Stimulated activated CD8-positive, alpha-beta memory T cell treated with anti-CD3 and anti-CD28 coated beads, Interleukin-15, amount 100 ng/mL, for 4 hours (primary cell): ENCODE measurements at regions not wholly inside any gene's neighbourhood (a gene's known extent, or its start where the extent isn't known, plus 50 kb on each side); places are given as distances from the start of the nearest gene placed in this dataset.
"Not testable (repeated sequence)": the region's sequence is repeated elsewhere in the genome, so short reads cannot be mapped to it uniquely, and the experiment has no call there.

ENCODE experiments used
- DNase-seq, 2 donors: peaks; one replicate each; pipeline ENCODE4 v3.0.0-alpha.2; 2020; ENCODE audit warnings: low read depth in 2 of 2

DNA sequence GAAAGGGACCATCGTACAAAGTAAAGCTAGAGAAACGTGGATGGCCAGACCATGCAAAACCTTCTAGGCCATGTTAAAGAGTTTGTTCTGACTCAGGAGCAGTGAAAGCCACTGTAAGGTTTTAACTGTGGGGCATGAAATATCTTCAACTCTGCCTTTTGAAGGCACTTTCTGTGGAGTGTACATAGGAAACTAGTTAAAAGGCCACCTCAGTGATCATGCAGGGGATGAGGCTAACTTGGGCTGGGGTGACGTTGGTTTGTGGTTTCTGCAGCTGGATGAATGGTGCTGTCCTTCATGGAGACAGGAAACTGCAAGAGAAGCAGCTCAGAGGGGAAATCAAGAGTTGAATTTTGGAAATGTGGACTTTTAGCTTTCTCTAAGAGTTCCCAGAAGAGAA lies 190.7 kb downstream of the CDCA7 start:
- no peak for DNase-seq

DNA sequence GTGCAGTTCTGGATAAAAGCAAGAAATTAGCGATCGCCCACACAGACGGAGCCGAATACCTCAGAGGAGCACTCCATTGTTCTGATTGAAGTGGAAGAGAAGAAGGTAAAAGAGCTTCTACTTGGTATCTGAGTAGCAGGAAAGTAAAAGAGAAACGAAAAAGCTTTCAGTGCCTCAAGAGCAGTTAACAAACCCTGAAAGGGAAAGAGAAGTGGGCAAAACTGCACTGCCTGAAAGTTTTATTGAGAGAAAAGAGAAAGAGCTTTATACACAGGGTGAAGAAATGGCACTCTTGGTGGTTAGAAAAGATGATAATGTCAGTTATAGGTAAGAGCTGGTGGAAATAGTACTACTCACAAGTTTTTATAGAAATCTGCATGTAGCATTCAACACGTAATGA lies 192.8 kb downstream of the CDCA7 start:
- DNase-seq, result no peak

DNA sequence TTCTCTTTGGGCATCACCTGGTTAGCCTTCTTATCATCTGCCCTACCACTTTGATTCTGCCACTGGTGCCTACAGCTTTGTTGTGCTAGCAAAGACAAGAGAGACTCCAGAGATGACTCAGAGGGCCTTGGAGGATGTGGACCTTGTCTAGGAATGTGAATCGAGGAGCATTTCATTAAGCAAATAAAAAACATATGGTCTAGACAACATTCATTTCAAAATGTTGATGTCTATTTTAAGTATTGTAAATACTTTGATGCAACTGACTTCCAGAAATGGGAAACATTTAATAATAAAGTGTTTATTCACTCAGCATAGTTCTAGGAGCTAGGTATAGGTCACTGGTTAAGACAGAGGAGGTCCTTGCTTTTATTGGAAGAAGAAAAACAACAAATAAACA lies 195.5 kb downstream of the CDCA7 start:
- no peak for DNase-seq

DNA sequence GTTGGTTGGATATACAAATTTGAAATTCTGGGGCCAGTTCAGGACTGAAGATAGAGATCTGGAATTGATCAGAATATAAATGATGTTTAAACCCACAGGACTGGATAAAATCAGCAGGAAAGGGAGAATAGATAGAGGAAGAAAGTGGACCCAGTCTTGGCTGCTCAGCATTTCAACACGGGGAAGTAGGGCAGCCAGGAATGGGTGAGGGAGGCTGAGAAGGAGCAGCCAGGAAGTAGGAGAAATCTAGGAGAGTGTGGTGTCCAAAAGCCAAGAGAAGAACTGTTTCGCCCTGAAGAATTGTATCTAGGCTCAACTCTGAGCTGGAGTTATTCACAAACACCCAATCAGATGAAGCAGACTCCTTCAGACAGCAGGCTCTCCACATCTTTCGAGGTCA lies 197.9 kb downstream of the CDCA7 start:
- no peak for DNase-seq

DNA sequence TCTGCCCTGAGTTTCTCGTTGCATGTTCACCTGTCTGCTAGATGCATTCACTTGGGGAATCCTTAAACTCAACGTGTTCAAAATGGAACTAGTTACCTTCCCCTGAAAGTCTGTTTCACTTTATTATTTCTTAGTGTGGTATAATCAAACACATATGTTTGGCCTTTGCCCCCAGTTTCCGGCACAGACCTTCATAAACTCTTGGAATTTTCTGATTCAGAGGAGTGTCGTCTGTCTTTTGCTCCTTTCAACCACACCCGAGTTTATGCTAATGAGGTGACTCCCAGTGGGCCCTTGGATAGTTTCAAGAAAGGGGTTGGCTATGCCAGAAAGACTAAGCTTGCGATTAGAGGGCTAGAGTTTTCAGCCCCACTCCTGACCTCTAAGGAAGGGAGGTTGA lies 198.9 kb downstream of the CDCA7 start:
- DNase-seq, result no peak

DNA sequence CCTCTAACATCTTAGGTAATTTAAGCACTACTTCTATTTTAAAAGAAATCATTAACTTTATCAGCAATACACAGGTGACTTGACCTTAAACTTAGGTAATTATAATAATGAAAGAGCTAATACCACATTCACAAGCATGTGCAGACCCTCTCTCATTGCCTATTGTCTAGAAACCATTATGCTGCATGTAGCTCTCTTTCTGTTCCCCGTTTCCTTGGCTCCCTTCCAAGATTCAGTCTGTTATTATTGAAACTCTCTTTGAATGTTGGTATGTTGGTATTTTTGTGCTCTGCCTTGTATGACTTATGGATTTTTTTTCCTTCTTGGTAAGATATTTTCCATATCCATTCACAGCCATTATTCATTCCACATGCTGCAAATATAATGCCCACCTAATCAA lies 201.2 kb downstream of the CDCA7 start:
- DNase-seq, result no peak

DNA sequence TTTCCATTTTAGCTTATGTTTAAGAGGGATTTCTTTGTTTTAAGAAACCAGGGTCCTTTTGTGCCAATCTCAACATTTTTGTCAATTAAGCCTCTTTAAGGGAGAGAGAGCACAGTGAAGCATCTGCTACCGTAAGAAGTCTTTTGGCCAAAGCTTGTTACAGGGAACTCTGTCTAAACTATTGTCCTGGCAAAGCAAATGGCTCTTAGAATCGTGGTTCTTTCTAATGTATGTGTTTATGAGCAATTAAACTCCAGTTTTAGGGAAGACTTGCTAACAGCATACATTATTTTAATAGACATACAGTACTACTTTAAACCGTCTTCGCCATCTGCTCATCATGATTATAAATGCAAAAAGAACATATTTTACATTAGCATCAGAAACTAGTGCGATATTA lies 202.1 kb downstream of the CDCA7 start:
- no peak for DNase-seq

DNA sequence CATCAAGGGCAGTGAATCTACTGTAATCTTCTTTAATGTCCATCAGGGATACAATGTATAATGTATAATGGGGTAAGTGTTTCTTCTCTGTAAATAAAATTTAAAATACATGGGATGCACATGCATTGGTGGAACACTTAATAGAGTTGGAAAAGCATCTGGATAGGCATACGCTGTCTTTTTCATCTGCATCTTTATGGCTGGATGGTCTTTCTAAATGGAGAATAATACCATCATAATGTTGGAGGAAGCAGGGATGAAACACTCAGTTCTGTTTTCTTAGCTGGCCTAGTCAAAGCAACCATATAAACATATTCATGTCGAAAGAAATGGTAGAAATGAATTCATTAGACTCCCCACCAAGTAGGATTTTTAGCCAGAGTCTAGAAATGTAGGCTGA lies 202.8 kb downstream of the CDCA7 start:
- no peak for DNase-seq

DNA sequence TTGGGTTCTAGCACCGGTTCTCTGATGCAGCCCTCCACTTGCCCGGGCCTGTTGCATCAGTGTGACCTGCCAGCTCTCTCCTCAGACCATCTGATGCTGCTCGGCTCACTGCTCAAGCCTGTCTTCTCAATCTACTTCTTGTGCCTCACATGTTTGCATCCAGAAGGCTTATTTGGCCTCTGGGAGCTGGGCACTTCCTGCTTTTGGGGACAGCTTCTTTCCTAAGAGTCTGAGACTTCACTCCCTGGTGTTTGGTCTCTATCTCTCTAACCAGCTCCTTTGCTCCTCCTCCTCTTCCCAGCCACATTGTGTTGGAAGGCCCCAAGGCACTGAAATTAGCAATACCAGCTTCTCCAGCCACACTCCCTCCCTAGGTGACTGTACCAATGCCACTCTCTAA lies 212.8 kb downstream of the CDCA7 start:
- no peak for DNase-seq

DNA sequence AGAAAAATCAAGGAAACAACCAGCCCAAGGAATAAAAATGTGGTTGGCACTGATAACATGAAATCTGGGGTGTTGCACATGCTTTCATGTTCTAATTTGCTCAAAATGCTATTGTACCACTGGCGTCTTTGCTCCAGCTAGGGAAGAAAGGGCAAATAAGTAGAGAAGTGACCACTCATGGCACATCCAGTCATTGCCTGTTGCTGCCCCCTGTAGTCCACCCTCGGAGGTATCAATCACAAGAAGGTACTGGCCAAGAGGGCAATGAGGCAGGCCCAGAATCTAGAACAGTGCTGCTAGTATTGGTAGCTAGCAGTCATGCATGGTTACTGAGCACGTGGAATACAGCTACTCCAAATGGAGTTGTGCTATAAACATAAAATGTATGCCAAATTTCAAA lies 213.4 kb downstream of the CDCA7 start:
- DNase-seq, result no peak

DNA sequence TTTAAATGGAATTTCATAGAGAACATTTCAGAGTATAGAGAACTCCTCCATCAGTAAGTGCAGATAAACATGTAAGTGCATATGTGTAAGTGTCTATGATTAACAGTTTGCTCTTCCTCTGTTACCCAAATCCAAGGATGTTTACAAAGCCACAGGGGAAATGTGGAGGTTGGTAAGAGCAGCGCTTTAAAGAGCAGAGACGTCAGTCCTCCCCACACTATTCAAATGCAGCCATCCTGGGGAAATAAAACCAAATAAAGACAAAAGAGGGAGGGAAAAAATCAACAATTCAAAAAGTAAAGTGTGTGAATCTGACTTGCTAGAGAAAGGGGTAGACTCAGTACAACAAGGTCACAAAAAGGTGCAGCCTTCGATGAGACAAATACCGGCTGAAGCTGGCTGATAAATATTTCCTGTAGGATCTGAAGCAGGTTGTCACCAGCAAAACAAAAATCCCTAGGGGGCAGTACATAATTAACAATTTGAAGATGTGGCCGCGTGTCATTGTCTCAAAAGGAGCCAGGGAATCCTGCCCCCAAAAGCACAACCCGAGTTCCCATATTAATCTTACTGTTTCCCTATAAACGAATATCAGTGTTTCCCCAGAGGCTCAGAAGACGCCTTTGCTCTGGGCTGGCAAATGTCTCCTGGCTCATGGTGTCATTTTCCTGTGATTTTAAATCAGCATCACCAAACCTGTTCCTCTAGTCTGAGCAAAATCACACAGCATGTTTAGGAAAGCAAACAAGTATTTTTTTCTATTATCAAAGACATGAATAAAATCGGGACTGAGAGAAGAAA lies 216.5 kb downstream of the CDCA7 start:
- no peak for DNase-seq

DNA sequence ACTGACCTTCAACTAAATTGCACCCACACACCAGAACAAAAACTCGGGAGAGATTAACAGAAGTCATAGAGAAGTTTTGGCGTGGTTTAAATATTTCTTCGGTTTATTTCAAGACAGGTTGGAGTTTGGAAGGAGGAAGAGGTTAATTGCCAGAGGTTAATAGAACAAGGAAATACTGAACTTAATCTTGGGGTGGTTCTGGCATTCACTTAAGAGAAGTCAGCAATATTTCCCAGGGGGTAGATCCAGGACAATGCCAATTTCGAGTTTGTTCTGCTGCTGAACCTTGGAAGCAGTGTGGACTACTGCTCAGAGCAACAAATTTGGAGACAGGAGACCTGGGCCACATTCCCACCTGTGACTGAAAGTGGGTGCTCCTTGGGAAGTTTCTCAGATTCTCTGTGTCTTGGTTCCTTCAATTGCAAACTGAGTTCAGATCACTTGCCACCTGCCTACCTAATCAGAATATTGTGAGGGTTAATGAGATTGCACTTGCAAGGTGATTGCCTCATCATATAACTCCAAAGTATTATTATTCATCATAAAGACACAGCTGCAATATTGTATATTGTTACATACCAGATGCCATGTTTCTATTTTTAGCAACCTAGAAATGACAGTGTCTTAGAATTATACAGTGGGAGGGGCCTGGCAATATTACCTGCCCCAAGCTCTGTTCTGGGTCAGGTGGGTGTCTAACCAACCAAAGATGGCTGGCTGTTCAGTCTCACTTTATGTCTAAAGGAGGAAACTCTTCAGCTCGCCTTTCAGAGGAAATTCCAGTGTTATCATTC lies 217.4 kb downstream of the CDCA7 start:
- no peak for DNase-seq

DNA sequence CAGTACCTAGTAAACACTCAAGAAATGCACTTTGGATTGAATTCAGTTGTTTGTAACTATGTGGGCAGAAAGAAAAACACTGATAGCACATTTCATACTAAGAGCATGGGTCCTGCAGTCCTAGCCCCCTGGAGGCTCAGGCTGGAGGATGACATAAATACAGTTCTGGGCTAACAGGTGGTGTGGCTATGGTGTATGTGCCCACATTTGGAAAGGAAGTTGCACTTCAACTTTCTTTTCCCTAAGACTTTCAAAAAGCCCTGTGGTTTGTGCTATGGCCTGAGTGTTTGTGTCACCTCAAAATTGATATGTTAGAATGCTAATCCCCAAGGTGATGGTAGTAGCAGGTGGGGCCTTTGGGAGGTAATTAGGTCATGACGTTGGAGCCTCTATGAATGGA lies 218.2 kb downstream of the CDCA7 start:
- DNase-seq, result no peak

DNA sequence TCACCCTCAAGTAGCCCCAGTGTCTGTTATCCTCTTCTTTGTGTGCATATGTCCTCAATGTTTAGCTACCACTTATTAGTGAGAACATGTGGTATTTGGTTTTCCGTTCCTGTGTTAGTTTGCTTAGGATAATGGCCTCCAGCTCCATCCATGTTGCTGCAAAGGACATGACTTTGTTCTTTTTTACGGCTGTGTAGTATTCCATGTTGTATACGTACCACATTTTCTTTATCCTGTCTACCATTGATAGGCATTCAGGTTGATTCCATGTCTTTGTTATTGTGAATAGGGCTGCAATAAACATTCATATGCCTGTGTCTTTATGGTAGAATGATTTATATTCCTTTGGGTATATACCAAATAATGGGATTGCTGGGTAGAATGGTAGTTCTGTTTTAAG lies 219.1 kb downstream of the CDCA7 start:
- DNase-seq, result not testable (repeated sequence)

DNA sequence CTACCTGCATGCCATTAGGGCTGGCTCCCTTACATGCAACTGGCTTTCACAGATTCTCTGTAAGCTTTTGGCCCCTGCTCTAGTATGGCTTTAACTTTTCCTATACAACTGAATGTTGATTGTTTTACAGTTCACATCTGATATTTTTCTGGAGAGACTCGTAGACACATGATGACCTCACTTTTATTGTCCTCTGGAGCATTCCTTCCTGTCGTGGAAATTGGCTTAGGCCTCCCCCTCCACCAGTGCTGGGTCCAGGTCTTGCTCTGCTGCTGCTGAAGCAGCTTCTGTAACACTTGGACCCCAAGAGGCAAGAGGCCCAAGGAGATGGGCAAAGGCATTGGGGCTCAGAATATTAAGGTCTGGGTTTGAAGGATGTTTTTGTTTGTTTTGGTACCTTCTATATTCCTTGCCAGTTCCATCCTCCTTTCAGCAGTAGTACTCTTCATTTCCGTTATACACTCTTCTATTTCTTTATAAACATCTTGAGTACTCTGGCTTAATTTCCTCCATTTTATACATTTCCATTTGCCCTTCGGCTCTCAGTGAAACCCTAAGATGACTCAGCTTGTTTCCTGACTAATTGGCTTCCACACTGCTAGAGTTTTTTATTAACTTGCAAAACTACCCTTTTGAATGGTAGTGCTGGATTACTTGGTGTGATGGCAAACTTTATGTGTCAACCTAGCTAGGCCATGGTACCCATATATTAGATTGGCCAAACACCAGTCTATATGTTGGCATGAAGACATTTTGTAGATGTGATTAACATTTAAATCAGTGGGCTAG lies 219.8 kb downstream of the CDCA7 start:
- DNase-seq, result no peak

DNA sequence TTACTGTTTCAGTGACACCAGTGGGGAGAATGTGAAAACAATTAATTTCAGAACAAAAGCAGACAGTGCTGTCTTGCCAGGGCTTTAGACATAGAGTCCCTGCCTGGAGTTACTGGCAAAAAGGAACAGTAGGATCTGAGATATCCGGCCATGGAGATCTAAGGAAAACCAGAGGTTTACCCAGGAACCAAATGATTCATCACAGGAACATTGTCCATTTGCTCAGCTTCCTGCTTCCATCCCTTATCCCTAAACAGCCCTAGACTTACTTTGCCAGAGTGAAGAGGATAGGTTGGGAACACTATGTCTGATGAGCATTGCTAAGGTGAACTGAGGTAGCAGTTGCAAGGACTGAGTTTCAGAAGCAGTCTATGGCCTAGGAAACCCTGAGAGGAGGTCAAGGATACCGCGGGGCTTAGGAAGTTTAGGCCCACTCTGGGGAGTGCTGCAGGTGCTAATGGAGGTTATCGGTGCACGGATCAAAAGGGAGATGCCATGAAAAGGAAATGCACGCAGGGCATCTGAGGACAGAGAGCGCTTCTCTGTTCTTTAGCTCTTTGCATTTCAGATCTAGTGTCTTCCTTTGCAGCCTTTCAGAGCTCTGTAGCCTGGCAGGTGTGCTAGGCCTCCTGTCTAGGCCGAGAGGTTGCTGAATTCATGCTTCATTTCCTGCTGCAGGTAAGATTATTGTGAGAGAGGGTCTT lies 223.9 kb downstream of the CDCA7 start:
- no peak for DNase-seq

DNA sequence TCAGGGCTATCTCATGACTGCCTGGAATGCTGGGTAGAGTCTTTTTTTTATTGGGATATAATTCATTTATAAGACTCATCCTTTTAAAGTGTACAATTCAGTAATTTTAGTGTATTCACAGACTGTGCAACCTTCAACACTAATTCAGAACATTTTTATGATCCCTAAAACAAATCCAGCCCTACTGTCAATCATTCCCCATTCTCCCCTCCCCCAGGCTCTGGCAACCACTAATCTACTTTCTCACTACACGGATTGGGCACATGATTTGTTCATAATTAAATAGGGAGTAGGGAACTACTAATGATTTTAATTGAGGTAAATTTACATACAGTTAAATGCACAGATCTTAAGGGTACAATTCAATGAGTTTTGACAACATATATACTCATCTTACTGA lies 225.7 kb downstream of the CDCA7 start:
- DNase-seq, result no peak

DNA sequence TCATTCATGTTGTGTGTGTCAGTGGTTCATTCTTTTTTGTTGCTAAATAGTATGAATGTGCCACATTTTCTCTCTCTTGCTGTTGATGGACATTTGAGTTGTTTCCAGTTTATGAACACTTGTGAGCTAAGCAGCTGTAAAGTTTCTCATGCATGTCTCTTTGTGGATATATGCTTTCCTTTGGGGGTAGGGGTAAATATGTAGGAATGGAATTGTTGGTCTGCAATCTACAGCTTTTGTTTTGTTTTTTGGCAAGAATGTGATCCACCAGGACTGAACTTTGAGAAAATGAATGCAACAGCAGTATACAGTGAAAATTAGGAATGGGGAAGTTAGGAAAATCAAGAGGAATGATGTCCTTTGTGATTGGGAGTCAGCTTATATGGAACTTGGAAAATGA lies 226.3 kb downstream of the CDCA7 start:
- no peak for DNase-seq

DNA sequence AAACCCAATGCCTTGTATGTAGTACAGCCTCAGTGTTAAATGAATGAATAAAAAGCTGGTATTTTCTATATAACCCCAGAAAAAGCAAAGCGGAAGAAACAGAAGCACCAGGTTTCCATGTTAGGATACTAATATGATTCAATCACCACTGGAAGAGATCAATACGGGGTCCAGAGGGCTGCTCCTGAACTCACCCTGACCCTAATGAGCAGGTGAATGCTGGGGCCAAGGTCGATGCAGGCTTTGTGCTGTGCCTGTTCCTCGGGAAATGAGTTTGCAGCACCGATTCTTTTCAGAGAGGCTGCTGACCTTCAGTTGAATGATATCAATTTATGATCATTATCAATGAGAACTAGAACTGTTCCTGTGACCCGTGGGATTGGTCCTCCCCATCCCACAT lies 228.5 kb downstream of the CDCA7 start:
- DNase-seq, result no peak

DNA sequence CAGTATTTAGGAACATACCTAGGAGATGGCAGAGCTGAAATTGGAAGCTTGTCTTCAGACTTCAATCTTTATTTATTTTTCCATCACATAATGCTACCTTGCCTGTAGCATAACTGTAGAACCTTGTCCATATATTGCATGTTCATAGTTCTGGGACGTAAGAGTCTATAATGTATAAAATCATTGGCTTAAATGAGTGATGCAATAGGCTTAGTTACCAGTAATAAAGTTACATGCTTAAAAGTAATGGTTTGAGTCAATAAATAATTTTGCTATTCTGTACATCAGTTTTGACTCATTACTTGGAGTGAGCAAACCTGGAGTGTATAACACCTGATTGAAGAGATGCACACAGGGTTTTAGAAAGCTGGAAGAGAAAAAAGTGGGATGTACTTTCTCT lies 229.3 kb downstream of the CDCA7 start:
- DNase-seq, result no peak

DNA sequence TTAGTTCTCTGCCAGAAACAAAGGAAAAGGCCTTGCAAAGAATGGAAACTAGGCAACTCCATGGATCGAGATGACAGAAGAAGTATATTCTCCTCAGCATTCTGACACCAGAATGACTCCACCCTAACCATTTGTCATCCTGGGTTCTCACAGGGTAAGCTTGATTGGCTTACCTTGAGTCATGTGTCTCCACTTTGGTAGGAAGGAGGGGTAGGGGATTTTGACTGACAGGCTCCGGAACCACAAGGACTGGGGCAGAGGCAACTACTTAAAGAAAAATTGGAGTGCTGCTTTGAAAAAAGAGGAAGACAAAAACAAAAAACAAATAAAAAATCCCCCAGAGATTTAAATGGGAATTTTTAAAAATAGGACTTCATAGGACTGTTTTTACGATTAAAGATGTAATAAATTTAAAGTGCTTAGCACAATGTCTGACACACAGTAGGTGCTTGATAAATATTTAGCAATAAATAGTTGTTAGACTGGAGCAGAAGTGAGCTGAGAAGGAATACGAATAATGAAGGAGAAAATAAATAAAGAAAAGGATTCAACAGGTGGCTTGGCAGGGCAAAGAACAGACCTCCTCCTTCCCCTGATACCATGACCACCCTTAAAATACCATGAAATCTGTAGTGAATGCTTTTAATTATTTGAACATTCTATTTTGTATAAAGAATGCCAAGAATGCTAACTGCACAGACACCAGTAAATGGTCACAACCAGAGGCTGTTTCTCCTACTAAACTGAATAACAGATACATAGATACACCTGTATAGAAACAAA lies 230.2 kb downstream of the CDCA7 start:
- no peak for DNase-seq
